GM12873 (cell line): ENCODE measurements at regions not wholly inside any gene's neighbourhood (a gene's known extent, or its start where the extent isn't known, plus 50 kb on each side); places are given as distances from the start of the nearest gene placed in this dataset.

ENCODE experiments used
- CTCF ChIP-seq: IDR thresholded peaks from 2 replicates; pipeline ENCODE4 v1.5.1; 2012; ENCODE audit warnings: low read depth, mild to moderate bottlenecking, moderate library complexity, low read length, control low read depth; ENCODE audit not compliant: insufficient read depth; ENCODE audit errors: missing control alignments

- TF ChIP-seq CTCF = no peak
These were observed 576.9 kb downstream of the CMPK2 start for GRCh38 chr2:6288791-6289190.

- no peak for TF ChIP-seq CTCF
These were observed 575.3 kb downstream of the CMPK2 start for GRCh38 chr2:6290217-6291015.

- TF ChIP-seq CTCF = no peak
These were observed 570.9 kb downstream of the CMPK2 start for GRCh38 chr2:6294791-6295190.

- no peak for TF ChIP-seq CTCF
These were observed 568.5 kb downstream of the CMPK2 start for GRCh38 chr2:6297238-6297637.

- no peak for TF ChIP-seq CTCF
These were observed 564.3 kb downstream of the CMPK2 start for GRCh38 chr2:6301426-6301825.

GRCh38 chr2:6308986-6309385 is 556.7 kb downstream of the CMPK2 start:
- TF ChIP-seq CTCF = no peak

- TF ChIP-seq CTCF = no peak
These were observed 556.1 kb downstream of the CMPK2 start for GRCh38 chr2:6309415-6310255.
